ENCODE measurements at regions not wholly inside any gene's neighbourhood (a gene's known extent, or its start where the extent isn't known, plus 50 kb on each side); places are given as distances from the start of the nearest gene placed in this dataset.

GRCh38 chr6:88366672-88367071 lies 200.5 kb upstream of the CNR1 start:
- DNase-seq (ENCODE audit: low read depth) = no peak
- H3K4me3 ChIP-seq (replicated peaks; ENCODE audit: low read depth, low read length) = no peak overlapping the region
- no peak for TF ChIP-seq CTCF (IDR thresholded peaks at IDR 0.05; ENCODE audit: low read length, missing control alignments)

DNA sequence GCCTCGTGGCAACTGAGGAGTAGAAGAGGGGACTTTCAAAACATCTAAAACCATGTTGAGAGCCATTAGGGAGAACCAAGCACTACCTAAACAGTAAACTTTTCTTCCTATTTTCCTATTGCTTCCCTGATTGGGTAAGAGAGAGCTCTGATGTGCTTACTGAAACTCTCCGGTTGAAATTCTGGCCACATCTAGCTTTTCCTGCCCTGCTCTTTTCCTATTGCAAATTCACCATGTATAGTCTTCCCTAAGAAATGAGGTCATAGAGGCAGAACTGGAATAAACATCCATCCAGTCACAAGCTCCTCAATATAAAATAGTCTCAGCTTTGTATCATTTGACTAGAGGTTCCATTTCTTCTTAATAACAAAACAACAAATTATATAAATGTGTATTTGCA lies 199.5 kb upstream of the CNR1 start:
- H3K4me3 ChIP-seq (replicated peaks; ENCODE audit: low read depth, low read length) = no peak overlapping the region
- DNase-seq (ENCODE audit: low read depth) = no peak
- TF ChIP-seq CTCF (IDR thresholded peaks at IDR 0.05; ENCODE audit: low read length, missing control alignments) = no peak

GRCh38 chr6:88365230-88365629 lies 199.1 kb upstream of the CNR1 start:
- peak; percentile 32 for DNase-seq (ENCODE audit: low read depth)
- TF ChIP-seq CTCF (IDR thresholded peaks at IDR 0.05; ENCODE audit: low read length, missing control alignments) = no peak
- H3K4me3 ChIP-seq (replicated peaks; ENCODE audit: low read depth, low read length) = no peak overlapping the region

- no peak for TF ChIP-seq CTCF (IDR thresholded peaks at IDR 0.05; ENCODE audit: low read length, missing control alignments)
- DNase-seq (ENCODE audit: low read depth) = no peak
These were observed 195.6 kb upstream of the CNR1 start for GRCh38 chr6:88361754-88362153.

DNA sequence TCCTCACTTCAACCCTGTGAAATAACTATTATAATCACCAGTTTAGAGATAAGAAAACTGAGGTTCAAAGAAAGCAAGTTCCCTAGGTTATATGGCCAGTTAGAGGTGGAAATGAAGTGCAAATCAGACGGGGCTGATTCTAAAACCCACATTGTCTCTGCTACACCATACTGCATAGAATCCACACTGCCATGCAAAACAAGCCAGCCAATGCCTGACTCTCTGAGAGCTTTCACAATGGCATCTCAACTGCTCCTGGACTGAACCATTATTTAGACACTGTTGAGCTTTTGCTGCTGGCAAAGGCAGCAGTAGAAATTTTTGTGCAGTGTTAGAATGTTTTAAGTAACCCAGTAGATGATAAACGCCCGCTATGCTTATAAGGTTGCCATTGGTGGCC lies 195.2 kb upstream of the CNR1 start:
- TF ChIP-seq CTCF (IDR thresholded peaks at IDR 0.05; ENCODE audit: low read length, missing control alignments) = no peak
- no peak for DNase-seq (ENCODE audit: low read depth)
- no peak overlapping the region for H3K4me3 ChIP-seq (replicated peaks; ENCODE audit: low read depth, low read length)

More at GRCh38 chr6:88361754-88362153, 195.6 kb upstream of the CNR1 start:
- no peak overlapping the region for H3K4me3 ChIP-seq (replicated peaks; ENCODE audit: low read depth, low read length)

- peak; percentile 75 for DNase-seq (ENCODE audit: low read depth)
- H3K4me3 ChIP-seq (replicated peaks; ENCODE audit: low read depth, low read length) = no peak overlapping the region
- no peak for TF ChIP-seq CTCF (IDR thresholded peaks at IDR 0.05; ENCODE audit: low read length, missing control alignments)
These were observed 194.2 kb upstream of the CNR1 start for GRCh38 chr6:88360203-88360797.

DNA sequence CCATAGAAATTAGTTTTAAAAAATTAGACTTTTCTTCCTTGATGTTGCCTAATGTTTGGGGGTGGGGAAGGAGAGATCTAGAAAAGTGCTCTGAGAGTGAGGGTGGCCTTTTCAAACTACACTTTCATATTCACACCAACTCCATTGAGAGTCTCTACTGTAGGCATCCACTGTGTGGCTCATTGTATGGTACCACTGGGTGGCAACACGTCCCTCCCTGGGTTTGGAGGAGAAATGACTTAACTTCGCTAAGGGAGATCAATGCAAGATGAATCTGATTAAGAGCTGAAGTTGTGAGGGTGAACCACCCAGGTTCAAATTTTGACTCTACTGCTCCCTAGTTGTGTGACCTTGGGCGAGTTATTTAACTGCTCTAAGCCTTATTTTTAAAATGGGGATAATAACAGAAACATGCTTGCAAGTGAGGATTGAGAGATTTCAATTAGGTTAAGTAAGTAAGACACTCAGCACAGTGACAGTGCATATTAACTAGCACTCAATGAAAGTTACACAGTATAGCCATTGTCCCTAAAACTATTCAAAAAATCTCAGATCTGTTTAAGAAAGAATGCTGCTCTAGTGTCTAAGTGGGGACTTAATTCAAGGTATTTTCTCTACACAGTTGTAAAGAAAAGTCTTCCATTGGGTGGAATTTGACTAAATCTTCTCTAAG lies 193.5 kb upstream of the CNR1 start:
- H3K4me3 ChIP-seq (replicated peaks; ENCODE audit: low read depth, low read length) = no peak overlapping the region
- no peak for DNase-seq (ENCODE audit: low read depth)
- no peak for TF ChIP-seq CTCF (IDR thresholded peaks at IDR 0.05; ENCODE audit: low read length, missing control alignments)
